ENCODE measurements at regions not wholly inside any gene's neighbourhood (a gene's known extent, or its start where the extent isn't known, plus 50 kb on each side); places are given as distances from the start of the nearest gene placed in this dataset.

DNA sequence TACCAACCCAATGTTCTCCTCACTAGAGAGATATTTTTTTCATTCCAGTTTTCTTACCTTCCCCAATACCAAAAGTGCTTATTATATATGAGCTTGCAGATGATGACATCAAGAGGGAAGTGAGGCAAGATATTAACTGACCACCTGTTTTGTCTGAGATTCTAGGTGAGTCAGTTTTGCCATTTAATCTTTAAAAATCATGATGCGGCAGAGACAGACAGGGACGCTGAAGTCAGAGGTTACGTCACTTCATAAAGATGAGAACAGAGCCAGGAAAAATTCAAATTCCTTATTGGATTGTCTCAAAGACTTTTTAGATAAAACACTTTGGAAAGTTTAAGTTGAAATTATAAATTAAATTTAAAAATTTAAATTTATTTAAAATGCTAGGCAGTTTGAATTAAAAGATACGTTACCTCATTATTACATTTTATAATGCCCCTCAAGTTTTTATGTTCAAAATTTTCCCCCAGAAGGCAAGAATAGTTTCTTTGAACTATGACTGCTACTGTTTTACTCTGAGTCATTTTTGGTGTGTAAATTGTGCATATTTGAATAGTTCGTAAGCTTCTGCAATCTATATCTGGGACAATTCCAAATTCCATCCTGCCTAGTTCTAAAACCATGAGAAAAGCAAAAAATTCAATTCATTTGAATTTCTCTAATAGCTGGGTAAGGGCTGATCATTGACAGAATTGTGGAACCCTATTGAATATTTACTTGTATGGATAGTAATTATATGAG is 839.6 kb upstream of the GOT2 start:
- TF ChIP-seq ZFX (IDR thresholded peaks at IDR 0.05): no peak
- no peak overlapping the region for H3K27ac ChIP-seq

DNA sequence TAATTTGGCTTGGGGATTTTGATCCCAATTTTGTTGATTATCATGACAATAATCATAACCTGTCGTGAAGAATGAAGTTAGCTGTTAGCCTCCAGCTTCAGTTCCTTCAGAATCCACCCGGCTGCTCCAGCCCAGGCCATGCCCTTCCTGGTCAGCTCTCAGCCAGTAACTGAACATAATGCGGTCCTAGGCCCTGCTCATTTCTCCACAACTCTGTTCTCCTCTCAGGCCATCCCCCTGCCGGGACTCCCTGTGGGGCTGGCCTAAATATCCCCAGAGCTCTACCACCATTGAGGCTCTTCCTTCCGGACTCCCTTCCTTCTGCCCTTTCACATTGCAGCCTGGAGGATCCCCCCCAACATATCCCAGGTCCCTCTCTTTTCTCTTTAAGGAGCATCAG is 833.4 kb upstream of the GOT2 start:
- TF ChIP-seq, protein P1, sequence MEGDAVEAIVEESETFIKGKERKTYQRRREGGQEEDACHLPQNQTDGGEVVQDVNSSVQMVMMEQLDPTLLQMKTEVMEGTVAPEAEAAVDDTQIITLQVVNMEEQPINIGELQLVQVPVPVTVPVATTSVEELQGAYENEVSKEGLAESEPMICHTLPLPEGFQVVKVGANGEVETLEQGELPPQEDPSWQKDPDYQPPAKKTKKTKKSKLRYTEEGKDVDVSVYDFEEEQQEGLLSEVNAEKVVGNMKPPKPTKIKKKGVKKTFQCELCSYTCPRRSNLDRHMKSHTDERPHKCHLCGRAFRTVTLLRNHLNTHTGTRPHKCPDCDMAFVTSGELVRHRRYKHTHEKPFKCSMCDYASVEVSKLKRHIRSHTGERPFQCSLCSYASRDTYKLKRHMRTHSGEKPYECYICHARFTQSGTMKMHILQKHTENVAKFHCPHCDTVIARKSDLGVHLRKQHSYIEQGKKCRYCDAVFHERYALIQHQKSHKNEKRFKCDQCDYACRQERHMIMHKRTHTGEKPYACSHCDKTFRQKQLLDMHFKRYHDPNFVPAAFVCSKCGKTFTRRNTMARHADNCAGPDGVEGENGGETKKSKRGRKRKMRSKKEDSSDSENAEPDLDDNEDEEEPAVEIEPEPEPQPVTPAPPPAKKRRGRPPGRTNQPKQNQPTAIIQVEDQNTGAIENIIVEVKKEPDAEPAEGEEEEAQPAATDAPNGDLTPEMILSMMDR (conservative IDR thresholded peaks at IDR 0.05): no peak
- no peak overlapping the region for H3K27ac ChIP-seq

DNA sequence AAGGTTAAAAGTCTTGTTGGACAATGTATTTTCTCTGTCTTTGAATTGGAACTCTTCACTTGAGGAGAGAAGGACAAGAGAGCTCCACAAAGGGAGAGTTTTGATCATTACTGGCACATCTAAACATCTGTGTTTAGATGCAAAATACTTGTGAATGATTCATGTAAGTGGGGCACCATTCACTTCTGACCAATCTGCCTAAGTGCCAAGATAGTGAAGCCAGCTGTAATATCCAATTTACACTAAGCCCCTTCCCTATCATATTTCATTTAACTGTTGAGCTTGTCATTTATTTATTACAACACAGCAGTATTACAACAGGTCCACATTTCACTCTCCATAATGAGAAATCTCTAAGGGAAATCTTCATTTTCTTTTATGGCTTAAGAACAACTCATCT is 832.3 kb upstream of the GOT2 start:
- H3K27ac ChIP-seq: no peak overlapping the region
- TF ChIP-seq, protein P1 (conservative IDR thresholded peaks at IDR 0.05): no peak
- no peak for TF ChIP-seq ZFX (IDR thresholded peaks at IDR 0.05)

DNA sequence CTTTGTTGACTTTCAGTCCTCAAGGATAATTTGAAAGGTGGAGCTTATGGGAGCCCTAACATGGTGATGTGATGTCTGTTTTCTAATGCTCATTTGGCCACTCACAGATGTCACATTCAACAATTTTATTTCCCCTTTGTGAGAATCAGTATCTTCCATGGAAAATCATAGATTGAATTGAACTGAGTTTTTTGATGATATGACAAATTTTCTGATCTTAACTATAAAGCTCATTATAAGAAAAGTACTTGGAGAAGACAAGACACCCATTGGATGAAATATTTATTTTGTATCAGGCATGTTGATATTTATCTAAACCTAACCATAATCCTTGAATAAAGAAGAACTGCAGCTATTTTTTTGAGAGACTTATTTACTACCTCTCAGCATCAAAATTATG is 824.6 kb upstream of the GOT2 start:
- TF ChIP-seq, protein P1 (conservative IDR thresholded peaks at IDR 0.05): no peak
- no peak for TF ChIP-seq ZFX (IDR thresholded peaks at IDR 0.05)
- H3K27ac ChIP-seq: no peak overlapping the region

DNA sequence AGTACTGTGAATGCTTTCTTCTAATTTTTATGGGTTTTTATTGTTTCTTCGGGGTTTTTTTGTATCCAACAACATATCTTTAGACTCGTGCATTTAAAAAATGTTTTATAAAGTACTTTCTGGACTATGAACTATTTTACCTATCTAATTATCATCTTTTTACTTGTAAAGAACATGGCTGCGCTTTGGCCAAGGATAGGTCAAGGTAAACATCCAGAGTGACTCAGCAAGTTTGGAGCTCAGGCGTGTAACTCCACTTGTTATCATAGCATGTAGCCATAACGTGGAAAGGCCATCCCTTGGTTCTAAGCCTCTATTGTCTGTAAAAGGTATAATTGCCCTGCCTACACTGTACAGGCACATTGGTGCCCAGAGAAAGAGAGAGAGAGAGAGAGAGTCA is 818.0 kb upstream of the GOT2 start:
- no peak overlapping the region for H3K27ac ChIP-seq
- TF ChIP-seq, protein P1 (conservative IDR thresholded peaks at IDR 0.05): no peak
- no peak for TF ChIP-seq ZFX (IDR thresholded peaks at IDR 0.05)

DNA sequence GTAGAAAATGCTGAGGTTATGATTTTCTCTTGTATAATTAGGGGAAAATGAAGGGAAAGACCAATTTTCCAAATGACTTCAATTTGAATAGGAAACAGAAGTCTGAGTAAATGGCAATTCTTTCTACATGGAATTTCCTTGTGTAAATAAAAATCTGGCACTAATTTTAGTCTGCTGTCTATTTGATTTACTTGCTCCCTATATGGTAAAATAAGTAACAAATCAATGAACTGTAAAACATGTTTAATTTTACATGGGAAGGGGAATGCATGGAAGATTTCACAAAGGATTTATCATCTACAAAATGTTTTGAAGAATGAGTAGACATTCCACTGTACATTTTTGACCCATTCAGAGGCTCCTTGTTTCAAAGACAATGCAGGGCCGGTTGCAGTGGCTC is 811.6 kb upstream of the GOT2 start:
- H3K27ac ChIP-seq: no peak overlapping the region
- TF ChIP-seq, protein P1 (conservative IDR thresholded peaks at IDR 0.05): no peak
- no peak for TF ChIP-seq ZFX (IDR thresholded peaks at IDR 0.05)

DNA sequence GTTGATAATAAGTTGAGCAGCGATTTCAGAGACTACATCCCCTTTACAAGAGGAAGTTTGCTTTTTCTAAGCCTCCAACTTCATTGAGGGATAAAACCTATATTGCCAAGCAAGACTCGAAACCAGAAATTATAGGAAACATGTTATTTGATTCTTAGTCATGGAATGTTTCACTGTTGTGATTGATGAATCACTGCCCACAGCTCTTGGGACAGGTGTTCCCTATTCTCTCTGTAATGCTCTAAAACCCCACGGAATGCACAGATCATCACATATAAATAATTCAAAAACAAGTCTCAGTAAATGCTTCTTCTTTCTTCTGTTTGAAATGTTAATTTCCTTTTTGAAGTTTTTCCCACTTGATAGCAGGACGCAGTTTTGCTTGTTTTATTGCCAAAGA is 809.5 kb upstream of the GOT2 start:
- H3K27ac ChIP-seq: no peak overlapping the region
- no peak for TF ChIP-seq ZFX (IDR thresholded peaks at IDR 0.05)
- TF ChIP-seq, protein P1 (conservative IDR thresholded peaks at IDR 0.05): no peak

DNA sequence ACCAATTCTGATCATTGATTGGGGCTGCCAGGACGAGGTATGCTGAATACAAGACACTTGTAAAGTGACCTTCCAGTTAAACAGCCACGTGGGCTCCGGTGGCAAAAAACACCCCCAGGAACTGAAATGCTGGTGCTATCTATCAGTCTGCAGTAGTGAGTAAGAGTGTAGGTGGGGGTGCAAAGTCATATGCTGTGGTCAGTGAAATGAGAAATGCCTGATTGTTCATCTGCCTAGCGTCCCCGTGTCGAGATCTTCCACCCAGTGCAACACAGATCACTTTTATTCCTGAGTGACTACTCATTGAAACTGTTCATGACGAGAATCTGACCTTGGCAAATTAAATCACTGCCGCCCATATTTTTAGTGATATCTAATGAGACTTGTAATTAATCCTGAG is 806.5 kb upstream of the GOT2 start:
- H3K27ac ChIP-seq: no peak overlapping the region
- TF ChIP-seq, protein P1 (conservative IDR thresholded peaks at IDR 0.05): no peak
- TF ChIP-seq ZFX (IDR thresholded peaks at IDR 0.05): no peak
